ENCODE measurements at regions not wholly inside any gene's neighbourhood (a gene's known extent, or its start where the extent isn't known, plus 50 kb on each side); places are given as distances from the start of the nearest gene placed in this dataset.

- CTCF ChIA-PET, result no interaction called here
- no peaks in the 10 kb centered on the region for H3K27me3 Mint-ChIP-seq
- H3K36me3 Mint-ChIP-seq, result no peaks in the 10 kb centered on the region
- no peak for ATAC-seq
- H3K9me3 Mint-ChIP-seq, result peaks cover 0 to 15% (median 2%) of the 10 kb centered on the region in 11 donors
- no peak overlapping the region for H3K4me3 ChIP-seq (ENCODE audit: low read length)
- H3K9me3 ChIP-seq (ENCODE audit: control insufficient read depth in 2 of 3, low read length in 3 of 3), result no peaks in the 10 kb centered on the region
- DNase-seq, result no peak
- no peaks in the 10 kb centered on the region for H3K27me3 ChIP-seq (ENCODE audit: control insufficient read depth in 2 of 2, insufficient read depth in 2 of 2, low read length in 2 of 2)
- POLR2A ChIA-PET, result no interaction called here
- H3K27ac ChIP-seq (ENCODE audit: low read depth, low read length), result no peak overlapping the region
- no peak overlapping the region for H3K4me3 Mint-ChIP-seq
- H3K27ac Mint-ChIP-seq, result no peak overlapping the region
- no peaks in the 10 kb centered on the region for H3K4me1 ChIP-seq (ENCODE audit: control insufficient read depth in 2 of 2, insufficient read depth in 2 of 2, low read length in 2 of 2)
- no peaks in the 10 kb centered on the region for H3K36me3 ChIP-seq (ENCODE audit: control insufficient read depth in 2 of 3, insufficient read depth in 3 of 3, low read length in 3 of 3)
- intact Hi-C loops (cut with micrococcal nuclease), result no loop called here
- no peaks in the 10 kb centered on the region for H3K4me1 Mint-ChIP-seq
Observed at GRCh38 chr6:8829296-8829695, 394.0 kb upstream of the SLC35B3 start.

GRCh38 chr6:8828376-8828775 is 393.0 kb upstream of the SLC35B3 start:
- ChIA-PET CTCF (no interaction called here), POLR2A (no interaction called here)
- no peaks in the 10 kb centered on the region for H3K4me1 ChIP-seq (ENCODE audit: control insufficient read depth in 2 of 2, insufficient read depth in 2 of 2, low read length in 2 of 2)
- no peak overlapping the region for H3K27ac ChIP-seq (ENCODE audit: low read depth, low read length)
- no peak for ATAC-seq
- H3K4me3 ChIP-seq (ENCODE audit: low read length), result no peak overlapping the region
- Mint-ChIP-seq H3K36me3 (no peaks in the 10 kb centered on the region), H3K4me3 (no peak overlapping the region), H3K27ac (no peak overlapping the region), H3K27me3 (no peaks in the 10 kb centered on the region), H3K4me1 (no peaks in the 10 kb centered on the region), H3K9me3 (peaks cover 0 to 15% (median 2%) of the 10 kb centered on the region in 11 donors)
- no peaks in the 10 kb centered on the region for H3K27me3 ChIP-seq (ENCODE audit: control insufficient read depth in 2 of 2, insufficient read depth in 2 of 2, low read length in 2 of 2)
- no peaks in the 10 kb centered on the region for H3K36me3 ChIP-seq (ENCODE audit: control insufficient read depth in 2 of 3, insufficient read depth in 3 of 3, low read length in 3 of 3)
- no peaks in the 10 kb centered on the region for H3K9me3 ChIP-seq (ENCODE audit: control insufficient read depth in 2 of 3, low read length in 3 of 3)
- intact Hi-C loops (cut with micrococcal nuclease), result no loop called here
- no peak for DNase-seq

GRCh38 chr6:8825726-8826125 is 390.4 kb upstream of the SLC35B3 start:
- ChIA-PET POLR2A (no interaction called here), CTCF (no interaction called here)
- Histone ChIP-seq H3K27ac (ENCODE audit: low read depth, low read length) (no peak overlapping the region), H3K4me3 (ENCODE audit: low read length) (no peak overlapping the region), H3K36me3 (ENCODE audit: control insufficient read depth in 2 of 3, insufficient read depth in 3 of 3, low read length in 3 of 3) (no peaks in the 10 kb centered on the region), H3K9me3 (ENCODE audit: control insufficient read depth in 2 of 3, low read length in 3 of 3) (no peaks in the 10 kb centered on the region), H3K4me1 (ENCODE audit: control insufficient read depth in 2 of 2, insufficient read depth in 2 of 2, low read length in 2 of 2) (no peaks in the 10 kb centered on the region), H3K27me3 (ENCODE audit: control insufficient read depth in 2 of 2, insufficient read depth in 2 of 2, low read length in 2 of 2) (no peaks in the 10 kb centered on the region)
- H3K27me3 Mint-ChIP-seq, result no peaks in the 10 kb centered on the region
- no peaks in the 10 kb centered on the region for H3K4me1 Mint-ChIP-seq
- intact Hi-C loops (cut with micrococcal nuclease), result no loop called here
- no peaks in the 10 kb centered on the region for H3K36me3 Mint-ChIP-seq
- peaks cover 0 to 15% (median 2%) of the 10 kb centered on the region in 11 donors for H3K9me3 Mint-ChIP-seq
- no peak overlapping the region for H3K27ac Mint-ChIP-seq
- DNase-seq, result no peak
- no peak overlapping the region for H3K4me3 Mint-ChIP-seq
- no peak for ATAC-seq

GRCh38 chr6:8821981-8822381 is 386.6 kb upstream of the SLC35B3 start:
- H3K4me3 ChIP-seq (ENCODE audit: low read length), result no peak overlapping the region
- Mint-ChIP-seq H3K4me3 (no peak overlapping the region), H3K27ac (no peak overlapping the region), H3K27me3 (peaks cover 0 to 2% (median 0%) of the 10 kb centered on the region in 5 donors), H3K9me3 (peaks cover 0 to 7% (median 2%) of the 10 kb centered on the region in 11 donors), H3K4me1 (no peaks in the 10 kb centered on the region), H3K36me3 (no peaks in the 10 kb centered on the region)
- H3K27ac ChIP-seq (ENCODE audit: low read depth, low read length), result no peak overlapping the region
- intact Hi-C loops (cut with micrococcal nuclease), result no loop called here
- ChIA-PET POLR2A (no interaction called here), CTCF (no interaction called here)
- no peaks in the 10 kb centered on the region for H3K4me1 ChIP-seq (ENCODE audit: control insufficient read depth in 2 of 2, insufficient read depth in 2 of 2, low read length in 2 of 2)
- no peaks in the 10 kb centered on the region for H3K36me3 ChIP-seq (ENCODE audit: control insufficient read depth in 2 of 3, insufficient read depth in 3 of 3, low read length in 3 of 3)
- DNase-seq (no peak), ATAC-seq (no peak)
- no peaks in the 10 kb centered on the region for H3K9me3 ChIP-seq (ENCODE audit: control insufficient read depth in 2 of 3, low read length in 3 of 3)
- H3K27me3 ChIP-seq (ENCODE audit: control insufficient read depth in 2 of 2, insufficient read depth in 2 of 2, low read length in 2 of 2), result no peaks in the 10 kb centered on the region

- H3K9me3 ChIP-seq (ENCODE audit: control insufficient read depth in 2 of 3, low read length in 3 of 3), result no peaks in the 10 kb centered on the region
- Mint-ChIP-seq H3K4me1 (no peaks in the 10 kb centered on the region), H3K9me3 (peaks cover 0 to 5% (median 0%) of the 10 kb centered on the region in 11 donors), H3K27ac (no peak overlapping the region), H3K4me3 (no peak overlapping the region), H3K36me3 (no peaks in the 10 kb centered on the region), H3K27me3 (peaks cover 0 to 2% (median 0%) of the 10 kb centered on the region in 5 donors)
- H3K27me3 ChIP-seq (ENCODE audit: control insufficient read depth in 2 of 2, insufficient read depth in 2 of 2, low read length in 2 of 2), result no peaks in the 10 kb centered on the region
- ATAC-seq (no peak), DNase-seq (no peak)
- H3K27ac ChIP-seq (ENCODE audit: low read depth, low read length), result no peak overlapping the region
- H3K36me3 ChIP-seq (ENCODE audit: control insufficient read depth in 2 of 3, insufficient read depth in 3 of 3, low read length in 3 of 3), result no peaks in the 10 kb centered on the region
- intact Hi-C loops (cut with micrococcal nuclease), result no loop called here
- ChIA-PET POLR2A (no interaction called here), CTCF (interaction anchor here (0.8 kb wide), 1 partner anchor 859 kb away, joined by 3 read pairs; no protein-coding TSS in a partner anchor)
- no peaks in the 10 kb centered on the region for H3K4me1 ChIP-seq (ENCODE audit: control insufficient read depth in 2 of 2, insufficient read depth in 2 of 2, low read length in 2 of 2)
- no peak overlapping the region for H3K4me3 ChIP-seq (ENCODE audit: low read length)
Observed at GRCh38 chr6:8820313-8820712, 385.0 kb upstream of the SLC35B3 start.

GRCh38 chr6:8819446-8819845 is 384.1 kb upstream of the SLC35B3 start:
- intact Hi-C loops (cut with micrococcal nuclease), result no loop called here
- H3K9me3 Mint-ChIP-seq, result peaks cover 0 to 6% (median 0%) of the 10 kb centered on the region in 11 donors
- no peak overlapping the region for H3K4me3 ChIP-seq (ENCODE audit: low read length)
- no peaks in the 10 kb centered on the region for H3K9me3 ChIP-seq (ENCODE audit: control insufficient read depth in 2 of 3, low read length in 3 of 3)
- H3K27ac ChIP-seq (ENCODE audit: low read depth, low read length), result no peak overlapping the region
- CTCF ChIA-PET, result interaction anchor here (0.8 kb wide), 1 partner anchor 860 kb away, joined by 3 read pairs; no protein-coding TSS in a partner anchor
- POLR2A ChIA-PET, result no interaction called here
- no peaks in the 10 kb centered on the region for H3K4me1 Mint-ChIP-seq
- no peak overlapping the region for H3K4me3 Mint-ChIP-seq
- no peaks in the 10 kb centered on the region for H3K4me1 ChIP-seq (ENCODE audit: control insufficient read depth in 2 of 2, insufficient read depth in 2 of 2, low read length in 2 of 2)
- H3K27ac Mint-ChIP-seq, result no peak overlapping the region
- H3K36me3 ChIP-seq (ENCODE audit: control insufficient read depth in 2 of 3, insufficient read depth in 3 of 3, low read length in 3 of 3), result no peaks in the 10 kb centered on the region
- H3K27me3 ChIP-seq (ENCODE audit: control insufficient read depth in 2 of 2, insufficient read depth in 2 of 2, low read length in 2 of 2), result no peaks in the 10 kb centered on the region
- no peak for ATAC-seq
- no peaks in the 10 kb centered on the region for H3K36me3 Mint-ChIP-seq
- peaks cover 0 to 2% (median 0%) of the 10 kb centered on the region in 5 donors for H3K27me3 Mint-ChIP-seq
- no peak for DNase-seq

- no peaks in the 10 kb centered on the region for H3K27me3 ChIP-seq (ENCODE audit: control insufficient read depth in 2 of 2, insufficient read depth in 2 of 2, low read length in 2 of 2)
- Mint-ChIP-seq H3K9me3 (peaks cover 0 to 18% (median 3%) of the 10 kb centered on the region in 11 donors), H3K36me3 (no peaks in the 10 kb centered on the region), H3K4me3 (no peak overlapping the region), H3K27me3 (peaks cover 0 to 2% (median 0%) of the 10 kb centered on the region in 5 donors), H3K27ac (no peak overlapping the region), H3K4me1 (no peaks in the 10 kb centered on the region)
- ATAC-seq (no peak), DNase-seq (no peak)
- no peak overlapping the region for H3K4me3 ChIP-seq (ENCODE audit: low read length)
- intact Hi-C loops (cut with micrococcal nuclease), result no loop called here
- H3K9me3 ChIP-seq (ENCODE audit: control insufficient read depth in 2 of 3, low read length in 3 of 3), result no peaks in the 10 kb centered on the region
- ChIA-PET CTCF (interaction anchor here (0.6 kb wide), 1 partner anchor 588 kb away, joined by 5 read pairs; no protein-coding TSS in a partner anchor), POLR2A (no interaction called here)
- no peak overlapping the region for H3K27ac ChIP-seq (ENCODE audit: low read depth, low read length)
- no peaks in the 10 kb centered on the region for H3K36me3 ChIP-seq (ENCODE audit: control insufficient read depth in 2 of 3, insufficient read depth in 3 of 3, low read length in 3 of 3)
- H3K4me1 ChIP-seq (ENCODE audit: control insufficient read depth in 2 of 2, insufficient read depth in 2 of 2, low read length in 2 of 2), result no peaks in the 10 kb centered on the region
Observed at GRCh38 chr6:8814440-8815000, 379.2 kb upstream of the SLC35B3 start.
